GM23248 (cell line): ENCODE measurements at regions not wholly inside any gene's neighbourhood (a gene's known extent, or its start where the extent isn't known, plus 50 kb on each side); places are given as distances from the start of the nearest gene placed in this dataset.
"Not testable (repeated sequence)": the region's sequence is repeated elsewhere in the genome, so short reads cannot be mapped to it uniquely, and the experiment has no call there.

Experiments used
- DNase-seq: peaks from one replicate; pipeline ENCODE4 v3.0.0-alpha.2; 2015
- H2AFZ ChIP-seq: fragments of 200-600 bp; sonication (generic); 2 replicates; pipeline ENCODE4 v1.6.1; 2016; ENCODE audit warnings: antibody characterized with exemption
- H3F3A ChIP-seq: fragments of 200-600 bp; sonication (generic); 2 replicates; pipeline ENCODE4 v1.6.1; 2016; ENCODE audit warnings: mild to moderate bottlenecking, antibody characterized with exemption, mixed run types; ENCODE audit not compliant: insufficient read depth
- H3K27ac ChIP-seq: fragments of 200-600 bp; sonication (generic); 2 replicates; pipeline ENCODE4 v1.5.1; 2016; ENCODE audit warnings: mild to moderate bottlenecking
- H3K27me3 ChIP-seq: fragments of 200-600 bp; sonication (generic); replicated peaks from 2 replicates; pipeline ENCODE4 v1.6.1; 2016; ENCODE audit warnings: mild to moderate bottlenecking; ENCODE audit not compliant: insufficient read depth
- H3K36me3 ChIP-seq: fragments of 200-600 bp; sonication (generic); 2 replicates; pipeline ENCODE4 v1.6.1; 2016; ENCODE audit warnings: low read depth, mild to moderate bottlenecking
- H3K4me1 ChIP-seq: fragments of 200-600 bp; sonication (generic); 2 replicates; pipeline ENCODE4 v1.6.1; 2016; ENCODE audit warnings: mild to moderate bottlenecking; ENCODE audit not compliant: insufficient read depth
- H3K4me2 ChIP-seq: fragments of 200-600 bp; sonication (generic); one replicate; pipeline ENCODE4 v1.6.1; 2016; ENCODE audit warnings: mild to moderate bottlenecking; ENCODE audit not compliant: unreplicated experiment
- H3K4me3 ChIP-seq: fragments of 200-600 bp; sonication (generic); 2 replicates; pipeline ENCODE4 v1.5.1; 2016; ENCODE audit warnings: mild to moderate bottlenecking
- H3K79me2 ChIP-seq: fragments of 200-600 bp; sonication (generic); 2 replicates; pipeline ENCODE4 v1.6.1; 2016; ENCODE audit warnings: mild to moderate bottlenecking; ENCODE audit not compliant: insufficient read depth
- H3K9ac ChIP-seq: fragments of 200-600 bp; sonication (generic); 2 replicates; pipeline ENCODE4 v1.6.1; 2016; ENCODE audit warnings: mild to moderate bottlenecking
- H3K9me2 ChIP-seq: fragments of 200-600 bp; sonication (generic); 2 replicates; pipeline ENCODE4 v1.6.1; 2016; ENCODE audit warnings: mixed run types, mild to moderate bottlenecking, moderate library complexity; ENCODE audit not compliant: insufficient read depth
- H3K9me3 ChIP-seq: fragments of 200-600 bp; sonication (generic); one replicate; pipeline ENCODE4 v1.6.1; 2017; ENCODE audit warnings: low read depth
- H4K20me1 ChIP-seq: fragments of 200-600 bp; sonication (generic); 2 replicates; pipeline ENCODE4 v1.6.0; 2016; ENCODE audit not compliant: insufficient read depth
- EZH2 ChIP-seq: fragments of 200-600 bp; sonication (generic); IDR thresholded peaks from 2 replicates; pipeline ENCODE4 v1.6.1; 2018; ENCODE audit warnings: antibody characterized with exemption, mild to moderate bottlenecking; ENCODE audit not compliant: insufficient read depth, poor library complexity, severe bottlenecking
- EZH2phosphoT487 ChIP-seq: fragments of 200-600 bp; sonication (generic); IDR thresholded peaks from 2 replicates; pipeline ENCODE4 v1.6.1; 2018; ENCODE audit warnings: antibody characterized with exemption, moderate library complexity, mild to moderate bottlenecking, low read depth; ENCODE audit not compliant: insufficient read depth
- WGBS, 2 experiments: methylation state at CpG; one replicate each; pipeline ENCODE4 v1.1.6; 2015 to 2017; ENCODE audit warnings: low lambda C conversion rate in 2 of 2, low coverage in 1 of 2; ENCODE audit errors: missing lambda C conversion rate in 2 of 2; 5-methylcytosine and 5-hydroxymethylcytosine counted together
- in situ Hi-C: fragments of 300-500 bp; cut with MboI; formaldehyde crosslinking; loops from 2 replicates; pipeline ENCODE4 v1.15.0; 2020

DNA sequence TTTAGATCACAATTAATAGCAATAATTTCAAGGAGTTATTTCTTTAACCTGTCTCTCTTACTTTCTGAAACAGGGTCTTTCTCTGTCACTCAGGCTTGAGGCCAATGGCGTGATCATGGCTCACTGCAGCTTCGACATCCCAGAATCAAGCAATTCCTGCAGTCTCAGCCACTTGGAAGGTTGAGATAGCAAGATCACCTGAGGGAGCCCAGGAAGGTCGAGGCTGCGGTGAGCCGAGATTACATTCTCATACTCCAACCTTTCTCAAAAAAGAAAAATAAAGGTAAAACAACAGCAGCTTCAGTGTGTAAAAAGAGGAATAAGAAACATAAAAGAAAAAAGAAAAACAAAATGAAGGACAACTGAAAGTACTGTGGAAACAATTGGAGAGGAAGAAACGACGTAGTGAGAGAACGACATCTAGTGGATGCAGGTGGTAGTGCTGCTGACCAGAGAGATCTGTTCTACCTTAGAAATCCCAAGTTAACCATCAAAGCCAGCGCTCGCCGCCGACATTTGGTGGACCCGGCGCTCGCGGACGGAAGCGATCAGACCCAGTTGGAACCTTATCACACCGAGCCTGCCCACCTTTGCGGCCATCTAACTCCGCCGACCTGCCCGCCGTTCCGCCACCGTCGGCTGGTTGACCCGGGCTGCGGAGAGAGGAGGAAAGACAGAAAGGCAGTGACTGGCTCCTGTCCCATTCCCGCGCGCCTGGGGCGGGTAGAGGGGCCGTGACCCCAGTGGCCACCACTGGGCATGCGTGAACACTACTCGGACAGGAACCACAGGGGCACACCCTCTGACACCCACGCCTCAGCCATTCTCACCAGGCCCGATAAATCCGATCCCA lies 196.1 kb downstream of the ALG10 start:
- Histone ChIP-seq H3K4me2 (peak overlapping the region; percentile 77), H3K27me3 (no peaks in the 10 kb centered on the region), H2AFZ (peak overlapping the region; percentile 97), H3K9me2 (no peaks in the 10 kb centered on the region), H3K36me3 (no peaks in the 10 kb centered on the region), H3K4me1 (no peaks in the 10 kb centered on the region), H4K20me1 (no peaks in the 10 kb centered on the region), H3K4me3 (peak overlapping the region; percentile 54), H3F3A (no peaks in the 10 kb centered on the region), H3K79me2 (no peaks in the 10 kb centered on the region), H3K9ac (peak overlapping the region; percentile 42; the same call in 1 of the 2 replicates), H3K27ac (no peak overlapping the region), H3K9me3 (no peaks in the 10 kb centered on the region)
- TF ChIP-seq EZH2phosphoT487: no peak
- no peak for TF ChIP-seq EZH2
- DNase-seq: peak; percentile 61
- 18 to 19% methylated on average over 39 of the region's 39 CpGs for whole genome bisulfite sequencing, 2 experiments
- in situ Hi-C loops: no loop called here

DNA sequence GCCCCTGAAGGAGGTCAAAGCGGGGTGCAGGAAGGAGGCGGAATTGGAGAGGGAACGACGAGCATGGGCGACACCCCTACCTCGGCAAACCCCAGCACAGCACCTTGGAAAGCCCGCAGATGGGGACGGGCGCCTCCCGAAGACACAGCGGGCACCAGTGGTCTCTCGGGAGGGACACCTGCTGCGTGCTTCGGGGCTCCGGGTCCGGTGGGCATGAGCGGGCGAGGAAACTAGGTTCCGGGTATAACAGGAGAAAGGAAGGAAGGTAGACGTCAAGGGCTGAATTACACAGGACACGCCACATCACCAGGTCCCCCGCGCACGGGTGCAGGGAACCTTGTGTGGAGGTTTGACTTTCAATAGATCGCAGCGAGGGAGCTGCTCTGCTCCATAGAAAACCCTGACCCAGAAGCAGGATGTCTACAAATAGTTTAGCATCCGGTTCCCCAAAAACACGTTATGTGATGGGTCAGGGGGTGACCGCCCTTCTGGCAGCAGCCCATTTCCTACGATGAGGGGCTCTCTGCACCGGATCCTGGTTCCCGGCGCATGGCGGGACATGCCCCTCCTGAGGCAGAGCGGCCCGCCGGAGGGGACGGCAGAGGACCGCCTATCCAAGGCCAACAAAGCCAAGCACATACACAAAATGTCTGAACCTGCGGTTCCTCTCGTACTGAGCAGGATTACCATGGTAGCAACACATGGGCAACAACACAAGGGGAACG lies 196.9 kb downstream of the ALG10 start:
- Histone ChIP-seq H2AFZ (peak overlapping the region; percentile 97), H3K36me3 (no peaks in the 10 kb centered on the region), H3K9me2 (no peaks in the 10 kb centered on the region), H3K27ac (no peak overlapping the region), H3K9ac (no peak overlapping the region), H4K20me1 (no peaks in the 10 kb centered on the region), H3K27me3 (no peaks in the 10 kb centered on the region), H3K79me2 (no peaks in the 10 kb centered on the region), H3K9me3 (no peaks in the 10 kb centered on the region), H3K4me3 (peak overlapping the region; percentile 54; the same call in 1 of the 2 replicates), H3K4me2 (no peak overlapping the region), H3F3A (no peaks in the 10 kb centered on the region), H3K4me1 (no peaks in the 10 kb centered on the region)
- TF ChIP-seq EZH2phosphoT487: no peak
- TF ChIP-seq EZH2: no peak
- in situ Hi-C loops: no loop called here
- WGBS, 2 experiments: 48 to 49% methylated on average over 40 to 42 of the region's 42 CpGs
- no peak for DNase-seq

DNA sequence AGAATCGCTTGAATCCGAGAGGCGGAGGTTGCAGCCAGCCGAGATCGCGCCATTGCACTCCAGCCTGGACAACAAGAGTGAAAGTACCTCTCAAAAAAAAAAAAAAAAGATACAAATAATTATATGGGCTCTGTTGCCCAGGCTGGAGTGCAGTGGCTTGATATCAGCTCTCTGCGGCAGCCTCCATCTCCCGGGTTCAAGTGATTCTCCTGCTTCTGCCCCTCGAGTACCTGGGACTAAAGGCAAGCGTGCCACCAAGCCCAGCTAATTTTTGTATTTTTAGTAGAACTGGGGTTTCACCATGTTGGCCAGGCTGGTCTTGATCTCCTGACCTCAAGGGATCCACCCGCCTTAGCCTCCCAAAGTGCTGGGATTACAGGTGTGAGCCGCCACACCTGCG lies 197.8 kb downstream of the ALG10 start:
- H3K9me2 ChIP-seq, in situ Hi-C loops, H3K36me3 ChIP-seq, H4K20me1 ChIP-seq, H3K4me3 ChIP-seq, H2AFZ ChIP-seq, H3K79me2 ChIP-seq, H3K4me1 ChIP-seq, DNase-seq, H3F3A ChIP-seq, H3K27me3 ChIP-seq, H3K9me3 ChIP-seq, H3K4me2 ChIP-seq, H3K27ac ChIP-seq, H3K9ac ChIP-seq: not testable (repeated sequence)
- WGBS, 2 experiments: 85% methylated on average over 13 of the region's 13 CpGs

DNA sequence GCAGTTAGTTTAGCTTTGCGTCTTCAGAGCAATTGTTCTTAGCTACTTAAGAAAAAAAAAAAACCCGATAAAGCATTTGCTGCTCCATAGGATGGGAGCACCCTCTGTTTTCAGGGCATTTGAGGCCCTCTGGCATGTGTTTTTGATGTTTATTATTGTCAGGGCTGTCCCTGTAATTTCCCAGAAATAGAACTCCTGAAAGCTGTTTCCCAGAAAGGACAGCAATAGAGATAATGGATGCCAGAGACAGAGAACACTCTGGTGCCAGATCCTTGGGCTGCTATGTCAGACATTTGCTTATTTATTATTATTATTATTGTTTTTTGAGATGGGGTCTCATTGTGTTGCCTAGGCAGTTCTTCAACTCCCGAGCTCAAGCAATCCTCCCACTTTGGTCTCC lies 201.3 kb downstream of the ALG10 start:
- no peaks in the 10 kb centered on the region for H3K79me2 ChIP-seq
- H3K9ac ChIP-seq: no peak overlapping the region
- no peaks in the 10 kb centered on the region for H3K9me2 ChIP-seq
- H3K4me2 ChIP-seq: no peak overlapping the region
- no peaks in the 10 kb centered on the region for H3K27me3 ChIP-seq
- no peaks in the 10 kb centered on the region for H3F3A ChIP-seq
- H3K36me3 ChIP-seq: no peaks in the 10 kb centered on the region
- H4K20me1 ChIP-seq: no peaks in the 10 kb centered on the region
- 33 to 41% methylated on average over 3 of the region's 3 CpGs for WGBS, 2 experiments
- H3K9me3 ChIP-seq: no peaks in the 10 kb centered on the region
- no peak overlapping the region for H2AFZ ChIP-seq
- no peak overlapping the region for H3K27ac ChIP-seq
- TF ChIP-seq EZH2phosphoT487: no peak
- in situ Hi-C loops: no loop called here
- no peaks in the 10 kb centered on the region for H3K4me1 ChIP-seq
- H3K4me3 ChIP-seq: no peak overlapping the region
- DNase-seq: no peak

DNA sequence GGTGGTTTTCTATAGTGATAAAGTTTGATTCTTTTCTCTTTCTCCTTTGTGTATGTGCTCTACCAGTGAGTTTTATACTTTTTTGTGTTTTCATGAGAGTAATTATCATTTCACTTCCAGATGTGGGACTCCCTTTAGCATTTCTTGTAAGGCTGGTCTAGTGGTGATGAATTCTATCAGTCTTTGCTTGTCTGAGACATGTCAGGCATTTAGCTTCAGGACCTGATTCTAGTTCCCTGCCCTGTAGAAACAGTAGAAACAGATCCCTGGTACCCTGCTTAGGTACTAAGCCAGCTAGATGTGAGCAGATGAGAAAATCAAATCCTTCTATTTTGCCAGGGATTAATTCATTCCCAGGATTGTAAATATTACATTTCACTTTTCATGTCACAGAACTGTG lies 203.7 kb downstream of the ALG10 start:
- H3K4me1 ChIP-seq, H2AFZ ChIP-seq, DNase-seq, H3K79me2 ChIP-seq, H3K4me2 ChIP-seq, H4K20me1 ChIP-seq, H3K4me3 ChIP-seq, H3K9me2 ChIP-seq, H3K27me3 ChIP-seq, H3K9me3 ChIP-seq, H3F3A ChIP-seq, H3K9ac ChIP-seq, H3K27ac ChIP-seq, H3K36me3 ChIP-seq, in situ Hi-C loops: not testable (repeated sequence)

DNA sequence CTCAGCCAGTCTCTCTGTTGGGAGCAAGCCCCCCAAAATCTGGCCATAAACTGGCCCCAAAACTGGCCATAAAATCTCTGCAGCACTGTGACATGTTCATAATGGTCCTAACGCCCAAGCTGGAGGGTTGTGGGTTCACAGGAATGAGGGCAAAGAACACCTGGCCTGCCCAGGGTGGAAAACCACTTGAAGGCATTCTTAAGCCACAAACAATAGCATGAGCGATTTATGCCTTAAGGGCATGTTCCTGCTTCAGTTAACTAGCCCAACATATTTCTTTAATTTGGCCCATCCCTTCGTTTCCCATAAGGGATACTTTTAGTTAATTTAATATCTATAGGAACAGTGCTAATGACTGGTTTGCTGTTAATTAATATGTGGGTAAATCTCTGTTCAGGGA lies 205.8 kb downstream of the ALG10 start:
- H3K9me3 ChIP-seq, H3K36me3 ChIP-seq, H3K4me2 ChIP-seq, H3K4me1 ChIP-seq, H3K9me2 ChIP-seq, DNase-seq, in situ Hi-C loops, H3K4me3 ChIP-seq, H3K27me3 ChIP-seq, H3K9ac ChIP-seq, H3F3A ChIP-seq, H3K79me2 ChIP-seq, H3K27ac ChIP-seq, H2AFZ ChIP-seq, H4K20me1 ChIP-seq: not testable (repeated sequence)
- WGBS, 2 experiments: 17 to 21% methylated on average over 3 of the region's 3 CpGs

DNA sequence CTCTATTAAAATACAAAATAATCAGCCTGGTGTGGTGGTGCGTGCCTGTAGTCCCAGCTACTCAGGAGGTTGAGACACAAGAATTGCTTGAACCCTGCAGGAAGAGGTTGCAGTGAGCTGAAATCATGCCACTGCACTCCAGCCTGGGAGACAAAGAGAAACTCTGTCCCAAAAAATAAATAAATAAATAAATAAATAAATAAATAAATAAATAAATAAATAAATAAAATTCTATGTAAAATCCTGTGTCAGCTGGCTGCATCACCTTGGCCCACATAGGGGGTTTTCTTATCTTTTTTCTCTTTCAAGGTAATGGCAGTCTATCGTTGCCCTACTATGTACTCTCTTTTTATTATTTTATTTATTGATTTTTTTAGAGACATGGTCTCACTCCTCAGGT lies 206.7 kb downstream of the ALG10 start:
- not testable (repeated sequence) for H3K9me2 ChIP-seq

More for the DNA sequence above, 206.7 kb downstream of the ALG10 start:
- H2AFZ ChIP-seq, in situ Hi-C loops, DNase-seq, H3K27me3 ChIP-seq, H3K9ac ChIP-seq, H3F3A ChIP-seq, H3K4me3 ChIP-seq, H3K4me2 ChIP-seq, H4K20me1 ChIP-seq, H3K36me3 ChIP-seq, H3K79me2 ChIP-seq, H3K4me1 ChIP-seq, H3K9me3 ChIP-seq, H3K27ac ChIP-seq: not testable (repeated sequence)
- whole genome bisulfite sequencing, 2 experiments: 42 to 51% methylated on average over 2 of the region's 2 CpGs
